ENCODE measurements at regions not wholly inside any gene's neighbourhood (a gene's known extent, or its start where the extent isn't known, plus 50 kb on each side); places are given as distances from the start of the nearest gene placed in this dataset.

DNA sequence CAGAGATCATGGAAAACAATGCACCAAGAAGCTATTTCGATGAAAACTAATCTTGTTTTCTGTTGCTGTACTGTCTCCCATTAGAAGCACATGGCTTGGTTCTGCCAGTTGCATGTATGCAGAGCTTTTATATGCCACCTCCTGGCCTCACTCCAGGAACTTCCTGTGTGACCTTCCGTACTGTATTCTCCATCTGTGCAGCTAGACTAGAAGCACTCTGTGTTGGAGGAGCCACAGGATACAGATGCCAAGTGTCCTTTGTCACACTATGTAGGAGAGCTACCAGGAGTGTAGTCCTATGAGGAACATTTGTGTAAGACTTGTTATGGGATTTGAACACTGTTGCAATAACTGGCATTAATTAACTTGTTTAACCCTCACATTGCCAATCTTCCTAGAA, 503.5 kb upstream of the TPK1 start:
- DNase-seq (ENCODE audit: low spot score), result no peak
- intact Hi-C loops (cut with DNase I), result no loop called here

DNA sequence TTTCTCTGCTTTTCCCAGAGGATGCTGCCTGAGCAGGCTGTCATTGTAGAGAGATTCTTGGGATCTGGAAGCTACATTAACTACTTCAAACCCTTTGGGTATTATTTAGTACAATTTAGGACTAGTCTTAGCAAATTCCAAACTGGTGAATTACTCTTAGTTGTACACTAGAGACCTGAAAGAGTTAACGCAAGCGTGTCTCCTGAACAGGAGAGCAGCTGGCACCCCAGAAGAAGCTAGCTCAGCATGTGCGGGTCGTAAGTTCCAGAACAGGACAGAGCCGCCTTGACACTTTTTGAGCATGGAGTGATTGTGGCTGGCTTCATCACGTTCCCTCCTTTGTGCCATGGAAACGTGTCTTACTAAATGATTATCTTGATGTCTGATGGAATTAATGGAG, 495.7 kb upstream of the TPK1 start:
- no peak for DNase-seq (ENCODE audit: low spot score)
- intact Hi-C loops (cut with DNase I), result no loop called here

DNA sequence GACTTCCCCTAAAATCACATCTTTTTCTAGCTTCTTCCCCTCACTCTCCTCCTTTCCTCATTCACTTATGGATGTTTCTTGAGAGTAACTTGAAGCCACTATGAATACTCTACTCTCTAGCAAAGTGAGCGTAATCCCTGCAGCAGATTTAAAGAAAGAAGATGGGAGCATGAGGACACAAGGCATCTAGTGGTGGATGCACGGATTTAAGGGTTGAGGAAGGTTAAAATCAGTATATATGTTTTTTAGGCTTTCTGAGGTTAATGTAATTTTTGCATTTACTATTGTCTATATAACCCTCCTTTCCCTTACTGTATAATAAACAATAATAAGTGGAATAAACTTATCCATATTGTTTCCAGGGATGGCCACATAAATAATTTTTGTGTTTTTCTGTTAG, 495.2 kb upstream of the TPK1 start:
- intact Hi-C loops (cut with DNase I), result no loop called here
- no peak for DNase-seq (ENCODE audit: low spot score)

GRCh38 chr7:145327646-145328045, 491.8 kb upstream of the TPK1 start:
- DNase-seq (ENCODE audit: low spot score), result no peak

DNA sequence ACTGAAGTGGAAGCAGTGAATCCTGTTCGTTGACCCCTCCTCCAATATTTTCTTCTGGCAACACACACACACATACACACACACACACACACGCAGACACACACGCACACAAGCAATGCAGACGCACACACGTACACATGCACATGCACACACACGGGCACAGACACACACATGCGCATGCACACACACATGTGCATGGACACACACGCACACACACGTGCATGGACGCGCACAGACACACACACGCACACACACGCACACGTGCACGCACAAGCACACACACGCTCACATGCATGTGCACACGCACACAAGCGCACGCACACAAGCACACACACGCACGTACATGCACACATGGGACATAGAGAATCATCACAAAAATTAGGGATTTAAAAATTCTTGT, 488.2 kb upstream of the TPK1 start:
- no peak for DNase-seq (ENCODE audit: low spot score)
- intact Hi-C loops (cut with DNase I), result no loop called here

More at GRCh38 chr7:145327646-145328045, 491.8 kb upstream of the TPK1 start:
- intact Hi-C loops (cut with DNase I), result no loop called here

DNA sequence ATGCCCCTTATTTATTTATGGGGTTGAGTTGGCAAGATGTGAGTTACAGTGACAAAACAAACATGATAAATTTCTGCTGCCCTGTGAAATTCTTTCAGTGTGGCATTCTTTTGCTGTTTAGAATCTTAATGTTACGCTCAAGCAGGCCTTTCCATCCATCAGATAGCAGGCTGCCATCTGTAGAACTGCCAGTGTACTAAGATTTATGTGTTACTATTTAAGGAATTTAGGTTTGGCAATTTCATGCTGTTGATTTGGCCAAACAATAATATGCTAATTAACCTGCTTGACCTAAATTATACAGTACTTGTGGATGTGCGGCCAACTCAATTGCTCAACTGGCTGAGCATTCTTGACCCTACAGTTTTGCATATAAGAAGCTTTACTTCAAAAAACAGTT, 477.7 kb upstream of the TPK1 start:
- intact Hi-C loops (cut with DNase I), result no loop called here
- no peak for DNase-seq (ENCODE audit: low spot score)

DNA sequence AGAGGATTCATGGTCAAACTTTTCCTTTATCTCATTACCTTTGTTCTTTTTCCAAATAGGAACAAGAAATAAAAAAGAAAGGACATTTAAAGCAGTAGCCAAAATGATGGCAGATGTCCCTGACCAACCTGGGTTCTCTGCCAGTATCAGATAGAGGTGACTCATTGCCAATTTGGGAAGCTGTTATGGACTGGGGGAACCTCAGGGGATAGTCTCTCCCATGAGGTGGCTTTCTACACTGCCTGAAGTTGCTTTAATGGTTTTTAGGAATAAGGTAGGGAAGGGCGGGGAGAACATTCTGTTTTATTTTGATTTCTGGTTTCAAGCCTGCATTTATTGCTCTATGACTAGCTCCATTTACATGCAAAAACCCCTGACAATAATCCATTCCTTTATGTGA, 457.9 kb upstream of the TPK1 start:
- intact Hi-C loops (cut with DNase I), result no loop called here
- no peak for DNase-seq (ENCODE audit: low spot score)

DNA sequence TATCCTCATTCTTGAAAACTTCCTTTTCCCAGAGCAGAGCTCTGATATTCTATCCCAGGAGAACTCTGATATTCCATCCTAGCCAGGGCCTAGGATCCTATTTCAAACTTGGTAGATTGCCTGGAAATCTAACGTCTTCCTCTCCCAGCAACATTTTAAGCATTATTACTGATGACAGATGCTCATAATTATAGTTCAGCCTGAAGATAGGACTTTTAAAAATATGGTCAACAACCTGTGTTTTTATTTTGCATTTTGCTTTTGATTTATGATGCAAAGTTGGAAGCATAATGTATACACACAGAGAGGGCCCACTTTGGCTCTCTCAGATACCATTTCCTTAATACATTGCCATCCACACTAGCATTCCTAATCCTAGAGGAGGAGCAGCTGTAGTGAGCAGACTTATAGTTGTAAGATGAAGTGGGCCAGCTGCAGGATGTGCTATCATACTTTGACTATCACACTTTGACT, 457.4 kb upstream of the TPK1 start:
- DNase-seq (ENCODE audit: low spot score), result no peak
- intact Hi-C loops (cut with DNase I), result no loop called here

GRCh38 chr7:145289384-145289783, 453.5 kb upstream of the TPK1 start:
- intact Hi-C loops (cut with DNase I), result no loop called here
- no peak for DNase-seq (ENCODE audit: low spot score)

DNA sequence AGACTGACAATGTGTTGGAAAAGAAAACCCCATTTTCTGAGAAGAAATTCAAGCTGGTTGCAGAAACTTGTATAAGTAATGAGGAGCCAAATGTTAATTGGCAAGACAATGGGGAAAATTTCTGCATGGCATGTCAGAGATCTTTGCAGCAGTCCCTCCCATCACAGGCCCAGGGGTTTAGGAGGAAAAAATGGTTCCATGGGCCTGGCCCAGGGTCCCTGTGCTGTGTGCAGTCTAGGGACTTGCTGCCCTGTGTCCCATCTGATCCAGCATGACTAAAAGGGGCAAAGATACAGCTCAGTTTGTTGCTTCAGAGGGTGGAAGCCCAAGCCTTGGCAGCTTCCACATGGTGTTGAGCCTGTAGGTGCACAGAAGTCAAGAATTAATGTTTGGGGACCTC, 440.3 kb upstream of the TPK1 start:
- no peak for DNase-seq (ENCODE audit: low spot score)
- intact Hi-C loops (cut with DNase I), result no loop called here

GRCh38 chr7:145269418-145270161, 433.7 kb upstream of the TPK1 start:
- intact Hi-C loops (cut with DNase I), result no loop called here
- DNase-seq (ENCODE audit: low spot score), result no peak

DNA sequence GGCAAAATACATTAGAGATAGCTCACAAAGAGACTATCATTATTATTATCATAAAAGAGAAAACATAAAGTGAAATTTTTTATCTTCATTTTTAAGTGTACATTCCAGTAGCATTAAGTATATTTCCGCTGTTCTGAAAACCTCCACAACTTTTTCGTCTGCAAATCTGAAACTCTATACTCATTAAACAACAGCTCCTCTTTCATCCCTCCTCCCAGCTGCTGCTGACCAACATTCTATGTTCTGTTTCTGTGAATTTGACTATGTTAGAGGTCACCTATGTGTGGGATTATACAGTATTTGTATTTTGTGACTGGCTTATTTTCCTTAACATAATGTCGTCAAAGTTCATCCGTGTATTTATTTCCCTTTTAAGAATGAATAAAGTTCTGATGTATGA, 429.3 kb upstream of the TPK1 start:
- no peak for DNase-seq (ENCODE audit: low spot score)
- intact Hi-C loops (cut with DNase I), result no loop called here

DNA sequence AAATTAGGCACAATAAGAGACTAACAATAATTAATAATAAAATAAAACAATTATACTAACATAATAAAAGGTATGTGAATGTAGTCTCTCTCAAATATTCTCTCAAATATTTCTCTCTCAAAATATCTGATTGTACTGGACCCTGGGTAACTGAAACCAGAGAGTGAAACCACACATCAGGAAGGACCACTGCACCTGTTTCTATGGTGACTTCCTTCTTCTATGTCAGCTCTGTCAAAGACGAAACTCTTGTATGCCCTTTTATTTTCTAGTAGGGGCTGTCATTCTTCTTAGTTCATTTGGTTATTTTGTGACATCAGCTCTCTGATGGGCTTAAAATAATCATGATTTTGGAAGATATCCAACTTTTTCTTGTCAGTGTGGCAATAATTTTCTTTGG, 428.0 kb upstream of the TPK1 start:
- intact Hi-C loops (cut with DNase I), result no loop called here
- no peak for DNase-seq (ENCODE audit: low spot score)

GRCh38 chr7:145252031-145252430, 416.2 kb upstream of the TPK1 start:
- DNase-seq (ENCODE audit: low spot score), result no peak
- intact Hi-C loops (cut with DNase I), result no loop called here

- no peak for DNase-seq (ENCODE audit: low spot score)
- intact Hi-C loops (cut with DNase I), result no loop called here
Measured at GRCh38 chr7:145224775-145225174, 388.9 kb upstream of the TPK1 start.

DNA sequence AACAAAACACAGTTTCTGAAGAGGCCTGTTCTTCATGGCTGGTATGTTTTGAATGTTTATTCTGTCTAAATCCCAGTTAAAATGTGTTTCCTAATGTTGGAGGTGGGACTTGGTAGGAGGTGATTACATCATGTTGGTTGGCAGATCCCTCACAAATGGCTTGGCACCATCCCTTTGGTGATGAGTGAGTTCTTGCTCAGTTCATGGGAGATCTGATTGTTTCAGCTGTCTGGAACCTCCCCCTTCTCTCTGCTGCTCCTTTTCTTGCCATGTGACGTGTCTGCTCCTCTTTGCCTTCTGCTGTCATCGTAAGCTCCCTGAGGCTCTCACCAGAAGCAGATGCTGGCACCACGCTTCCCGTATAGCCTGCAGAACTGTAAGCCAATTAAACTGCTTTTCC, 383.6 kb upstream of the TPK1 start:
- intact Hi-C loops (cut with DNase I), result no loop called here
- no peak for DNase-seq (ENCODE audit: low spot score)

- no peak for DNase-seq (ENCODE audit: low spot score)
- intact Hi-C loops (cut with DNase I), result no loop called here
Measured at GRCh38 chr7:145216866-145217265, 381.0 kb upstream of the TPK1 start.

GRCh38 chr7:145212050-145212449, 376.2 kb upstream of the TPK1 start:
- DNase-seq (ENCODE audit: low spot score), result no peak
- intact Hi-C loops (cut with DNase I), result no loop called here

GRCh38 chr7:145211211-145211610, 375.4 kb upstream of the TPK1 start:
- DNase-seq (ENCODE audit: low spot score), result no peak
- intact Hi-C loops (cut with DNase I), result no loop called here

DNA sequence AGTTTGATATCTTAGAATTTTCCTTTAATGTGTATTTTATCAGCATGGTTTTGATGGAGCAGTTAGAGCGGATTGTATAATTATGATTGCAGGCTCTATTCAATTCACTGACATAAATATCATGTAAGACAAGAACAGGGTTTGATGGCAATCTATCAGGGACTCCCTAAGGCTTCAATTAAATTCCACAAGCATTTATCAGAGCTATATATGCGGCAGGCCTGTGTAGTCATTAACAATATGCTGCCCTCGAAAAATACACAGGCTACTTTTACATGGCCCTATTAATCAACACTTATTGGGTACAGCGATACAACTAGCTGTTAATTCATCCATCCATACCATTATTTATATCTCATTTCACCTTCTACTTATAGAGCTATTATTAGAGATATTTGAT, 358.1 kb upstream of the TPK1 start:
- no peak for DNase-seq (ENCODE audit: low spot score)
- intact Hi-C loops (cut with DNase I), result no loop called here

GRCh38 chr7:145184956-145185355, 349.1 kb upstream of the TPK1 start:
- intact Hi-C loops (cut with DNase I), result no loop called here

GRCh38 chr7:145183069-145183468, 347.2 kb upstream of the TPK1 start:
- intact Hi-C loops (cut with DNase I), result no loop called here
- DNase-seq (ENCODE audit: low spot score), result no peak

More at GRCh38 chr7:145184956-145185355, 349.1 kb upstream of the TPK1 start:
- DNase-seq (ENCODE audit: low spot score), result no peak
